Renal cortex interstitium (tissue), 11 donors: ENCODE measurements at regions not wholly inside any gene's neighbourhood (a gene's known extent, or its start where the extent isn't known, plus 50 kb on each side); places are given as distances from the start of the nearest gene placed in this dataset.
"Not testable (repeated sequence)": the region's sequence is repeated elsewhere in the genome, so short reads cannot be mapped to it uniquely, and the experiment has no call there.

ENCODE experiments used
- DNase-seq, 11 donors: peaks; one replicate each; pipeline ENCODE4 v3.0.0-alpha.2; 2013; ENCODE audit warnings: low read depth in 9 of 11, low spot score in 4 of 11; ENCODE audit errors: extremely low read depth in 1 of 11

DNA sequence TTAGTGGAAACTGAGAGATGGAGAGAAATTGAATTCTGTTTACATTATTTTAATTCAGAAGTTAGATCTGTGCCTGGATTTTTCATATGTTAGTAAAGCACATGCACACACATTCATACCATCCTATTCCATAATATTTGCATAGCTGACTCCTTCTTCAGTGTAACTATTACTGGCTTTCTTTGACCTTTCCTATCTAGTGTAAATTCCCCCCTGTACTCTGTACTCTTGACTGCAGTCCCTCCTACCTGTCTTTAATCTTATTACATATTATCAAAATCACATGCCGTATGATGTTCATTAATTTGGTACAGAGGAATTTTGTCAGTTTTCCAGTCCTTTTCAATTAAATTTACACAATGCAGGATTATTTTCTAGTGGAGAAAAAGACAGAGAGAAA, 417.0 kb upstream of the SOX5 start:
- DNase-seq, result no peak

DNA sequence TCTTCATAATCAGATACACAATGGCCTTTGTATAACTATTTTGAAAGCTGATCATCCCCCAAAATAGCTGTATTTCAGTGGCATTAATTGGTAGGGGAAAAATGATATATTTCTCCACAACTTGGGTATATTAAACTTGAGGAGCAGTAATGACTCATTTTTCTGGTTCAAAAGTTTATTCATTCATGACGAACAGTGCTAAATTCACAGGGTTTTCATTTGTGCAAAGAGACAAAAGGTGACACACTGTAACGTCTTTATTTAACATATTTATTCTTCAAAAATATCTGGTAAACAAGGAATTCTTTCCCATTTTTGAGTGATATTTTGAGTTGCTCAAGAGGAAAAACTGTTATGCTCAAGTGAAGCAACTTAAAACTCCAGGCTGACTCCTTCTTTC, 415.5 kb upstream of the SOX5 start:
- DNase-seq, result no peak

DNA sequence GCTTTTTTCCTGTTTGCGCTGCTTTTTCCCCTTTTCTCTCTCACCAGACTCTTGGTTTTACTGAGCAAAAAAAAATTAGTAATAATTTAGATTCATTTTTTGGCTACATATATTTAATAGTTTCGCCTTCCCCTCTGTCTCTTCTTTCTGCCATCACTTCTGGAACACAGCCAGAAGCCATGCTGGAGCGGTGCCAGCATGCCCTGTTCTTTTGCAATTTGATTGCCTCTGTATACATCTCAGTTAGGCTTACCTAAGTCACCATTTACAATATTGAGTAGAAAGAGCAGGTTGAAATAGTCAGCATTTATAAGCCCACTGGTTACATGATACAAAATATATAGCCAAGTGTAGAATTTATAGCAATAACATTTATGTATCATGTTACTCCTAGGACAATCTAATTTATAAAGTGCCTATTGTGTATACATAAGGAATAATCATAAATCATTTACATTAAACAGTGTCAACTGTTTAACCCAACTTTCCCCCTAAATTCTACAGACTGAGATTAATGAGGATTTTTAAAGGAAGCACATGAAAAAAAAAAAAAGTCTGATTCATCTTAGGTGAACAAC, 413.8 kb upstream of the SOX5 start:
- DNase-seq, result no peak

DNA sequence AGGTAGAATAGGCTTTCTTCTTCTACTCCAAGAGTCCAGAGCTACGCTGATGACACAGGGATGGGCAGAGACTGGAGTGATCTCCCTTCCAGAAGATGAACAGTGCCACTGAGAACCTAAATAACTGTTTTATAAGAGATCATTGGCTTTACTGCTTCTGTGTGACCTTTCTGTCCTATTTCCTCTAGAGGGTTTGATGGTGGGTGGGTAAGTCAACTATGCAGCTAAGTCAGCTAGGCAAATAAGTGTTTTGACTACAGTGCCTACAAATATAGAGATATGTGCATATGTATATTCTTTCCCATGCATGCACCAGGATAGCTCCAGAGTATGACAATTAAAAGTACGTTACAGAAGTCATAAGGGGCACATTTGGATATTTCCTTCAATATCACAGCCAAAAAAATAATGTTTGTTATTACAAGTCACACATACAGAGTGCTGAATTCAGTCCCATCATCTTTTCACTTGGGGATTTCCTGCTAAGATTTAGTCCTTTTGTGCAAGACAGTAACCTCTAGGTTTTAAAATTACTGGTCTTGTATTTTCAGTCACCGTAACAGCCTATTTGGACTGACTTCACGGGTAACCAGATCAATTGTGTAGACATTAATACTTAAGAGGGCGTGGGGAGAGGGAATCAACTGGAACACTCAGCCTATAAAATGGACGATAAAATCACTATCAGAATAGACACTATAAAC, 412.6 kb upstream of the SOX5 start:
- DNase-seq, result no peak

DNA sequence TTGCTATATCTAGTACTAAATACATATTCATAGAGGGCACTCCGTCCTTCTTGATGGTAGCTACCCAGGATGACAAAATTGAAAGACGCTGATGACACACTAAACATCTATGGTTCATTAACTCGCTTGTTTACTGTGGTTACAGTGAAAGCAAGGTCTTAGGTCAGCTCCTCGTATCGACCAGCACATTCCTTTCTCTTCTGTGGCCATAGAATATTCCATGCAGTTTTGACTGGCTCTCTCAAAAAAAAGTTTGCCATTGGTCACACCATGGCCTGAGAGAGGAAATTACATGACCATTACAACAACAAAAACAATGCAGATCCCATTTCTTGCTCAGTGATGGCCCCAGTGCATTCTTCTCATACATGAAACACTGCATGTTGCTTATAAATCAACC, 411.4 kb upstream of the SOX5 start:
- no peak for DNase-seq

DNA sequence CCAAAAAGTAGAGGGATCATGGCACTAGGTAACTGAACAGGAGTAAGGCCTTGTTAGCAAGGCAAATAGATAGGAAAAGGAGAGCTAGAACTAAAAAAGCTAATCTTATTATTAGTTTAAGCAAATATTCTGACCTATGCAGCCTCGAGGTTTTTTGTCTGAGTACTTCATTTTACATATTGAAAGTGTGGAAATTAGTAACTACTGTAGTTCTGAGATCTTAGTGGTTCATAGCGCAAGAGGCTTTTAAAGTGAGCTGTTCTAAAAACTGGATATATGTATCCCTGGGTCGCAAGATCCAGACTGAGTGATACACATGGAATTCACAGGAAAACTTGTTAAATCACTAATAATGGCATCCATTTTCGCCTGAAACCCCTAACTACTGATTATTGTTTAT, 411.0 kb upstream of the SOX5 start:
- no peak for DNase-seq

DNA sequence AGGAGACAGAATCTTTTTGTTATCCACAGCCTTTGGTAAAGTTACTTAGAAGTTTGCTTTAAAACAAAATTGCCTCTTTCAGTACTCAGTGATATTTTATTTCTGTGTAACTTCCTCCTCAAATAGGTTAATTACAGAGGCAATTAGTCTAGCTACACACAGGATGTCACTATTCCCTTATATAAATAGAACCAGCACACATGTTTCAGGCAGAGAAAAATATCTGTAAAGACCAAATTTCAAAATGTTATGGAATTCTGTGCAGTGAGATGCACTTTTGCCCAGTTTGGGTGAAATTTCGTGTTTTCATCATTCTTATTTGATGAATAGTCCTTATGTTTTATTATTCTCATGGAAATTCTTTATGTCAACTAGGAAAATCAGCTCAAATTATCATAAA, 410.6 kb upstream of the SOX5 start:
- DNase-seq, result no peak

DNA sequence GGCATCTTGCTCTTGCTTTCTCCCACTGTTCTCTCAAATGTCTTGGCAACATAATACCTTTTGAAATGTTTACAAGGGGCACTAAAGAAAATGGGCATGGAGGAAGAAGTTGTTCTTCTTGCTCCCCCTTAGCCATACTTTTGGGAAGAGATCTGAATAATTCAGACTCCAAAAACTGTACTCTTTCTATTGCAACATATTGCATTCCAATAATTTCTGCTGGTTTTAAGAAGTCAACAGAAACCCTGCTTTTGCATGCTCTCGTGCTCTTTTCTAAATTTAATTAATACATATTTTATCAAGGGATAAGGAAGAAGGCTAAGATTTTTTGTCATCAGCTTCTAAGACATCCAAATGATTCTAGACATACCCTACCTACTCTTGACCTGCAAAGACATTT, 409.9 kb upstream of the SOX5 start:
- DNase-seq, result no peak

DNA sequence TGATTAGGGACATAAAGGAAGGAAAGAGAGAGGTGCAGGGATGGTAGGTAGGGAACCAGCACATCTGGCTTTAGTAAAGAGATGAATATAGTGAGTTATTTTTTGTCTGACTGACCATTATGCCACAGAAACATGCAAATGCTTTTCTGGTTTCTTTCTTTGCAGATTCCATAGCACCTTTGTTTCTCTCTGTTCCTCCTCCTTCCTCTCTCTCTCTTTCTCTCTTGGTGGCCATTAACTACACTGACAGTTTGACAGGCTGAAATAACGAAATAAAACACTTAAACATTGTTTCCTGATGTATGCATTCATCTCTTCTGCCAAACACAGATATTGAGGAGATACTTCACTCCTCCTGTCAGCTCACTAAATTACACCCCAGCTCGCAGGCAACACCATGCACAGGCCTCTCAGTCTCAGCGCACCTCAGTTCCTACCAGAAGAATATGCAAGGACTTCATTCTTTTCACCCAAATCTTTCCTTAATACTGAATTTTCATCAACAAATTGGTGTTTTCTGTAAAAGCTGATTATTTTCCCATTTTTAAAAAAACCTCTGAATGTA, 406.9 kb upstream of the SOX5 start:
- DNase-seq, result no peak

DNA sequence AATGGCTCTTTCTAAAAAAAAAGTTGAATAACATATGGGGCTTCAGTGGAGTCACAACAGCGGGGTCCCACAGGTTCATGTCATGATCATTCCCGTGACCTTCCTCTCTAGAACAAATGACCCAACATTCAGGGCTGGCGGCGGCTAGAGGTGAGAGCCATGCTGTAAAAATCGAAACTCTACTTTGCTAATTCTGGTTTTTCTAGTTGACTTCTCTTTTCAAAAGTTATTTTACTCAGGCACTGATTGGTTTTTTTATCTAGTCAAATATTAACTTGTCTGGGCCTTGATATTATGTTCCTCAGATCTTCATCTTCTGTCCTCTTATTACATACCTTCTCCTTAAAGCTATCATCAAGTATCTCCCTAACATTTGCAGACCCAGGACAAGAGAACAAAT, 402.9 kb upstream of the SOX5 start:
- DNase-seq, result no peak

DNA sequence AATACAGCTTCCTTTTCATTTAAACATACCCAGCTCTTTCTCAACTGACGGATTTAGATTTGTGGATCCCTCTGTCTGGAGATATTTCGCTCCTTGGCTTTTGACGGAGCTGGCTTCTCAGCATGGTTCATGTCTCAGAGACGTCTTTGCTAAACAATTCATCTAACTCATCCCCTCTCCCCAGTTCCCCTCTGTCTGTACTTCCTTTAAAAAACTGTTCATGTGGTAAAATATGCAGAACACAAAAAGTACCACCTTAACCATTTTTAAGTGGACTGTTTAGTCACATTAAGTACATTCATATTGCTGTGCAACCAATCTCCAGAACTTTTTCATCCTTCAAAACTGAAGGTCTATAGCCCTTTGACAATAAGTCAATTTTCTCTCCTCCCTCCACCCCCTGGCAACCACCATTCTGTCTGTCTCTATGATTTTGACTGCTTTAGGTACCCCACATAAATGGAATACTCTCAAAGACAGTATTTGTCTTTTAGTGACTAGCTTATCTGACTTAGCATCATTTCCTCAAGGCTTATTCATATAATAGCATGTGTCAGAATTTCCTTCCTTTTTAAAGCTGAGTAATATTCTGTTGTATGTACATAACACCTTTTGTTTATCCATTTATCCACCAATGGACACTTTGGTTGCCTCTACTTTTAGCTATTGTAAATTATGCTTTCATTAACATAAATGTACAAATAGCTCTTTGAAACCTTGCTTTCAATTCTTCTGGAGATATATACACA, 399.8 kb upstream of the SOX5 start:
- DNase-seq, result no peak

DNA sequence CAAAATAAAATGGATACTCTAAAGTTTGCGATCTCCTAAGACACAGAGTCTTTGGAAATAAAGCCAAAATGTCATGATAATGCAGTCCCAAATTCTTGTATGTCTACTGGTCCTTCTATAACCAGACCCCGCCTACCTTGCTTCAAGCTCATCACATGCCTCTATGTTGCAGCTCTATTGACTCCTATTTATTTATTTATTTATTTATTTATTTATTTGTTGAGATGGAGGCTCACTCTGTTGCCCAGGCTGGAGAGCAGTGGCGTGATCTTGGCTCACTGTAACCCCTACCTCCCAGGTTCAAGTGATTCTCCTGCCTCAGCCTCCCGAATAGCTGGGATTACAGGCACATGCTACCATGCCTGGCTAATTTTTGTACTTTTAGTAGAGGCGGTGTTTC, 398.7 kb upstream of the SOX5 start:
- not testable (repeated sequence) for DNase-seq

DNA sequence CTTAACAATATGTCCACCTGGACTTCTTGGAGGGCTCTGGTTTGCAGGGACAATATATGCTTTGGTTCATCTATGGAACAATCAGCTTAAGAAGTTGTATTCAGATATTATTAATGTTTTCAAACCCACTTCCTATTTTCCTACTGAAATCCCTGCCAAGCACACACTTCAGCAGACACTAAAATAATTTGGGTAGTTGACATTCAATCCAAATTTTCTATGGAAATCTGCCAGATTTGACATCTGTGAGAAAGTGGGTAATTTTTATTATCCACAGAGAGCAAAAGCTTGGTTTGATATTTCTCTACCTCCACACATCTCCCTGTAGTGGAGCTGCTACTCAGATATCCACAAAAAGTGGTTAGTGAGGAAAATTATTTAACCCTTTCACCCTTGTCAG, 378.8 kb upstream of the SOX5 start:
- no peak for DNase-seq

DNA sequence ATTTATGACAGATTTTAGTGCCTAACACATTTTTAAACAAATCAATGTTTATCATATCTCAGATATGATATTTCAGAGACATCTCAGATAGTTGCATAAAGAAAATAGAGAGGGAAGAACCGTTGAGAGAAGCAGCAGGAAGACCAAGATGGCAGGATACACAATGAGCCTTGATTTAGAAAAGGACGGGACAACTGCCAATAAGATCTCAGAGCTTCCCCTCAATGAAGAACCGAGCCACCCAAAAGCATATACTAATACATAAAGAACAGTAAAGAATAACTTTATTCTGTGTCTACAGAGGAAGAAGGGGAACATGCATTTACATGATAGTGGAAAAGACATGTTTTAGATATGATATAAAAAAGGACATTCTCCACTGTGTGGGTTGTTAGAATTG, 375.9 kb upstream of the SOX5 start:
- no peak for DNase-seq

DNA sequence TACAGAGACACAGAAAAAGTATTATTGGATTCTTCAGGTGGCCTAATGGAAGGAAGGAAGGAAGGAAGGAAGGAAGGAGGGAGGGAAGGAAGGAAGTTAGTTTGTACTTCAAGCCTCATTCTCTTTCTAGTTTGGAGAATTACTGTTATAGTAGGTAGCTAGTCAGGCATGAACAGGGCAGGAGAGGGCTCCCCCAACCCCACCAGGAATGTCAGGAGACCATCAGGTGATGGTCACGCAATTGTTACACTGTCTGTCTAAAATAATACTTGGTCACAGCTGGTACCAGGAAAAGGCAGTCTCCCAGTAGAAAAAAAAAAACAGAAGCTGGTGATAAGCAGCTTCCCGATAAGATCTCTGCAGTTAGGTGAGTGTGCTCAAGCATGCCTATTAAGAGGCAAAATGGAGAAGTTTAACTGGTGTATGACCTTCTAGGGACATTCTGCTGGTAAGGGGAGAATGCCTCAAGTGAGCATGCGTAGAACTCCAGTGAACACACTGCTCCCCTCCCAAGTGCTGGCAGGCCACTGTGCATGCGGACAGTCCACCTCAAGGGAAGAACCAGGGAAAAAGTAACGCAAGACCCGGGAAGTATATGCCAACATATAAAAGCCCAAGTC, 358.4 kb upstream of the SOX5 start:
- DNase-seq, result peak in 7 of 11 donors; percentile 1 to 20 (median 14)

DNA sequence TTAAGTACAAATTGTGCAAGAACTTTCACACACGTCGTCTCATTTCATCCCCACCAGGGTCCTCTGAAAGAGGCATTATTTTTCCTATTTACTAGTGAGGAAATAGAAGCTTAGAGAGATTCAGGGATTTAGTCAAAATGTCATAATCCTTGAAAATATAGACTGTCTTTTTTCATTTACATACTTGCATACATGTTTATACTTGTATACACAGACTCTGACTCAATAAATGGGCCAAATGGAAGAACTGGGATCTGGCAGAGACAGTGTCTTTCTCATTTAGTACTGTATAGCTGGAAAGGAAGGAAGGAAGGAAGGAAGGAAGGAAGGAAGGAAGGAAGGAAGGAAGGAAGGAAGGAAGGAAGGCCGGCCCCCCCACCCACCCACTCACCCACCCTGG, 357.7 kb upstream of the SOX5 start:
- no peak for DNase-seq

DNA sequence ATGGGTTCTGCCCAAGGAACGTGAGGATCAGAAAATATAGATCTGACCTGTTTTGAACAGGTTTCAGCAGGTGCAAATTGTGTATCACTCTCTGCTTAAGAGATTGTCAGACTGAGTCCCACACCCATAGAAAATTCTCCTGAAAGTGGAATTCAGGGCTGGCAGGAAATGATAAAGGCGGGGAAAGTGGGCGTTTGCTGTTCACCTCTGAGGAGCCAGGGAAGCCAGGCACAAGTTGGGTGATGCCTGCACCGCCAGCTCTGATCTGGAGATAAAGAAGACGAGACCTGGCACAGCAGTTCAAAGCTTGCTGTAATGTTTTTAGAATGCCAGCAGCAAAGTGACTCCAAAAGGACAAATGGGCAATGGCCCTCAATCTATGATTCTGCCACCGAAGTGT, 356.5 kb upstream of the SOX5 start:
- DNase-seq, result no peak

DNA sequence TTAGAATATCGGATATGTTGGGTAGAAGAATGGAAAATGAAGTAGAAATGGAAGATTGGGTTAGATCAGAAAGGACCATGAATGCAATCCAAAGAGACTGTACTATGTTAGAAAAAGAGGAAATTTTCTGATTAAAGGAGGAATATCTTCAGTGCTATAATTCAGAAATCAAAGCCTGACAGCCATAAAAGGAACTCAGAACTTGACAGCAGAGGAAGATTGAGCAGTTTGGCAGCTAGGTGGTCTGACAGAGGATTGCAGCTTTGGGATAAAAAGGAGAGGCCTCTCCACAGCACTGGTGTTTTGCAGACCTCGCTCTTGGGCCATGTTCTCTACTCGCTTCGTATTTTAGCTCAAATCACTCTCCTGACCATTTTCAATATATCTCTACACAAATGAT, 354.8 kb upstream of the SOX5 start:
- no peak for DNase-seq

DNA sequence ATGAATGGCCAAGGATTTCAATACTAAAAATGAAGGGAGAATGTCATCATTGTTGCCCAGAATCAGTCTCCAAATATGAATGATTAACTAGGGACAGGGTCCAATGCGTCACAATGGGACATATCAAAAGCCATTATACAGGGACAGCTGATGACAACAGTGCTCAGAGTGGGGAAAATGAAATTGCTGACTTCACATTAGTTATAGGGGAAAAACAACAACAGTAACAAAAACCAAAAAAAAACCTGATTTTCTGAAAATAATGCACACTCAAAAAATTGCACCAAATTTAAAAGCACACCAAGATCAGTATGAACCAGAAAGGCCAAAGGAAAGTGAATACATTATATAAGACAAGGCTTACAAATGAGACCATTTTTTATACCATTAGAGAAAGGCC, 353.2 kb upstream of the SOX5 start:
- DNase-seq, result no peak

DNA sequence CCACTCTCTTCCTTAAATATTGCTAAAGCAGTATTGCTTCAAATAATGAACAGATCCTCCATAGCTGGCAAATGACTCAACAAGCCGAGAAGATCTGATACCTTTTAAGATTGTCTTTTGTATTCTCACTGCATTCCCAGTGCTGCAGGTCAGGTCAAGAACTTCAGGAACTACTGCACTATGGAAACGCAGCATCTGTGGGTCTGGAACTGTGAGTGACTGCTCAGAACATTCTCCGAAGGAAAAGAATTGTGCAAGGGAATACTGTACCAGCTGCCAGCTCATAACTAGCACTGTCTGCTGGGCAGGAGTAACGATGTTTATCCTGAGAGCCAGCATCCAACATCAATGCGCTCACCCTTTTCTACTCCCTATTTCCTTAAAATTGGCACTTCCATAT, 348.0 kb upstream of the SOX5 start:
- DNase-seq, result no peak
